SW480 (cell line): ENCODE measurements at regions not wholly inside any gene's neighbourhood (a gene's known extent, or its start where the extent isn't known, plus 50 kb on each side); places are given as distances from the start of the nearest gene placed in this dataset.
A peak's percentile ranks its signal among the peaks of the same experiment; 100 is the strongest.

Experiments used
- DNase-seq: peaks from one replicate; pipeline ENCODE4 v3.0.0-alpha.2; 2016; ENCODE audit warnings: low spot score

- DNase-seq, result no peak
Measured at GRCh38 chr12:18899162-18899561, 161.2 kb downstream of the CAPZA3 start.

- DNase-seq, result no peak
Measured at GRCh38 chr12:18899678-18900317, 161.9 kb downstream of the CAPZA3 start.

GRCh38 chr12:18905134-18905533, 167.2 kb downstream of the CAPZA3 start:
- peak; percentile 29 for DNase-seq

GRCh38 chr12:18906395-18906794, 168.5 kb downstream of the CAPZA3 start:
- DNase-seq, result no peak

DNA sequence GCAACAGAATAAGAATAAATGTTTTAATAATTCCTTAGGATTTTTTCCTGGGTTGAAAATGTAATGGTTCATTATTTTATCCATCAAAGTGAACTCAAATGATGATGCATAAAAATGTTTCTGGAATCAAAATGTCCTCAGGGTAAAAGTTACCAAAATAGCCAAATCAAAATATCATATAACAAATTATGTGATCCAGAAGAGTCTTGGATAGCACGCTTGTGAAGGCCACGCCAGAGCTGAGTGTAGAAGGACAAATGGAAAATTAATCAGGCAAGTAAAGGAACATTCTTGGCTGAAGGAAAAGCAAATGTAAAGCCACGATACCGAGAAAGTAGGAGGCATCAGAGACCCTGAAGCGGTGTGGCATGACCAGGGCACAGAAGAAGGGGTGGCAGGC, 169.2 kb downstream of the CAPZA3 start:
- no peak for DNase-seq

- no peak for DNase-seq
Measured at GRCh38 chr12:18907728-18908127, 169.8 kb downstream of the CAPZA3 start.

DNA sequence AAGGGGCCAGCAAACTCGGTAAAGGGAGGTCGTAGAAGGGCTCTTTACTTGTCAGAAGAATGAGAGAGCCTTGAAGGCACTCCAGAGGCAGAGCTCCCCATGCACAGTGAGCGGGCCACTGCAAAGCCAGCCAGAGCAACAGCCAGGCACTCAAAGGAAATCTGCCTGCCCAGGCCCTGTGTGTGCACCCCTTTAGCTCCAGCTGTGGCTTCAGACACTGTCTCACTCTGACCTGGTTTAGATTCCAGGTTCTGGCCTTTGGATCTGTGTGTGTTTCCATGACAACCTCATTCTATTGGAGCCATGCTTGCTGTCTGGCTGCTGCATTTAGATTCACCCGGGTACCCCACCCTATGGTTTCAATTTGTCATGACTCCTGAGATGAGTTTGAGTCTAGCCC, 170.3 kb downstream of the CAPZA3 start:
- DNase-seq, result no peak

DNA sequence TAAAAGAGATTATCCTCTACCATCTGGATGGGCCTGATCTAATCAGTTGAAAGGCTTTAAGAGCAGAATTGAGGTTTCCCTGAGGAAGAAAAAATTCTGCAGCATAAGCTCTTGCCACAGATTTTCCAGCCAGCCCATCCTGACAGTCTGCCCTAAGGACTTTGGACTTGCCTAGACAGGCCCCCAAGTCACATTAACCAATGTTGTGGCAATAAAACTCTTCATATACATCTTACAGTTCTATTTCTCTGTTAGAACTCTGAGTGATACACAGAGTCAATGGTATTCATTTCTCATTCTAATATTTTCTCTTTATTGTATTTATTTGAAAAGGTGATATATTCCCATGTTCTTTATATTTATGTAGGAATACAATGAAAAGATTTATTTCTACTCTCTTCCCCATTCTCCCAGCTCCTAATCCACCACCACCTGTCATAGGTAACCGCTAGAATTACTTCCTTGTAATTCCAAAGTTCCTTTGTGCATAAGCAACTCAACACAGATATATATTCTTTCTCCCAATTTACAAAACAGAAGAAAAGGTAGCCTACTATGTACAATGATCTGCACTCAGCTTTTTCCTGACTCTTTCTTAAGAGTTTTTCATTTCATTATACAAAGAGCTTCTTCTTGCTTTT, 182.1 kb downstream of the CAPZA3 start:
- peak; percentile 43 for DNase-seq

- DNase-seq, result no peak
Measured at GRCh38 chr12:18922851-18923250, 184.9 kb downstream of the CAPZA3 start.

DNA sequence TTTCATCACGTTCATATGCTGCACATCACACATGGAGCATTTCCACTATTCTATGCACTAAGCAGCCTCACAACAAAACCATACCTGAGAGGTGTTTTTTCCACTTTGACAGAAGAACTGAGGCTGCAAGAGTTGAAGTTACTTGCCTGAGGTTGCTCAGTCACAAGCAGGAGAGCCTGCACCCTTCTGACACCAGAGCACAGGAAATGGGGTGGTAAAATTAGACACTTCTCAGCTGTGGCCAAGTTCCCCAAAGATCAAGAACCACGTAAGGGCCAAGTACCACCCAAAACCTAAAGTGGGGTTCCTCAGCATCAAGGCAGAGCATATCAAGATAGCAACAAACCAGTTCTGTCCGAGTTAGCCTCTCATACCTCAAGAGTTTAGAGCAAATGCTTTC, 185.8 kb downstream of the CAPZA3 start:
- DNase-seq, result no peak

DNA sequence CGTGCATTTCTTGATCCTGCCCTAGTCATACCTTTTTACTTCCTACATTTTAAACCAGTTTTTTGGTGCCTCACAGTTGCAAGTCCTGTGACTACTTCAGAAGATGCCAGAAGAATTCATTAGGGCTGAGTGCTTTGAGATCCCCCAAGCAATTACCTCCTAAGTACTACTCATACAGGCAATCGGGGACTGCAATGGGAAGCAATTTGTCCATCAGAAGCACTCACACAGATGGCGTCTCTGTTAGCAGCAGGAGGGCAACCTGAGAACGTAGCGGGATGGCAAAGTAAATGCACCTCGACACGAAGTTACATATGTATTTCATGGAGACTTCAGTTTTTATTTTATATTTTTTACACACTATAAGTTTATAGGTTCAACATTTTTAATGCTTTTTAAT, 188.3 kb downstream of the CAPZA3 start:
- DNase-seq, result no peak

DNA sequence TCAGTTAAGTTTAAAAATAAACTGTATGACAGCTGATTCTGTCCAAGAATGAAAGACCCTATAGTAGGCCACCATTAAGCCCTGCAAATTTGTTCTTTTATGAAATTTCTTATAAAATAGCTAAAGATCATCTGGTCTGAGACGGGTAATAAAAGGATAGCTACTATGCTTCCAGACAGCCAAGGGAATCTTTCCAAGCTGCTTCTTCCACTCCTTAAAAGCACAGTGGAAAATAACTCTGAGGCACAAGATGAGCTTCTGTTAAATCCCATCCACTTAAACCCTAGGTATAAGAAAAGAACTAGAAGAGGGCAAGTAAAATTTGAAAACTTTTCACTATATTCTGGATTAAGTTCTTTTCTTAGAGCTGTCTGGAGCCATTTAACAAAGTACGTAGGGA, 194.3 kb downstream of the CAPZA3 start:
- DNase-seq, result no peak

- no peak for DNase-seq
Measured at GRCh38 chr12:18932715-18933114, 194.8 kb downstream of the CAPZA3 start.

DNA sequence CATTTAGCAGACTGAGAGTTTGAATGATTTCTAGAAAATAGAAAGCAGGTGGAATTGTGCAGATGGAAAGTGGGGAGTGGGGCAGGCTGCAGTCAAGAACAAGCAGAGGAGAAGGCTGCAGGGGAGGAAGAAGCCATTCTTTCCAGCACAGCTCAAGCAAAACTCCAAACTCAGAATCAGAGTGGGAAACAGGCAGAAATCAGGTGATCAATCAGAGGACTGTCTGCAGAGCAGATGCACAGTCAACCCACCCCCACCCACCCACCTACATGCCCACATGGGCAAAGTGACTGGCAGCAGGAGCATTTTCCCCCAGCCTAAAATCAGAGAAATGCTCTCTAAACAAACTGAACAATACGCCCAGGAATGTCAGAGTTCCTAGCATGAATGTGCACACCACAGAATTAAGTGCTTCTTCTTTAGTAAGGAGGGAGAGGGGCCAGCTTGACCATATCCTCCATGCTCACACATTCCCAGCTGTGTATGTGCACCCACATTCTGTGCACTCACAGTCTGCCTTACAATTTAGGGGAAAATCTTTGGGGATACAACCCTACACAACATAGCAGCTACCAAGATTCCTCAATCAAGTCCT, 194.1 kb upstream of the PLEKHA5 start:
- DNase-seq, result no peak

- no peak for DNase-seq
Measured at GRCh38 chr12:18939051-18939450, 190.5 kb upstream of the PLEKHA5 start.

DNA sequence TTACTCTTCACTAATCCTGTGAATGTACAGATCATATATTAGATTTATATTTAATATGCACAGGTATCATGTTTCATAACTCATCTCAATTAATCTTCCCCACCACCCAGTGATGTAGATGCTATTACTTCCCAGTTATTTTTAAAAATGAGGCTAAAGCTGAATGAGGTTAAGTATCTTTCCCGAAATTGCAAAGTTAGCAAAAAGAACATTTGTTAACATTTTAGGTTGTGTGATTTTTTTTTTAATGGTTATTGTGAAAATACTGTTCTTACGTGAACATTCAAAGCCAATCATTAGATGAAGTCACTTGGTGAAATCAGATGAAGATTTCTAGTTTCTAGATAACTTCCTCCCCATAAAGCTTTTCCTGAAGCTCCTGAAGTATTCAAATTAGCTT, 186.9 kb upstream of the PLEKHA5 start:
- DNase-seq, result no peak

GRCh38 chr12:18943200-18943599, 186.3 kb upstream of the PLEKHA5 start:
- DNase-seq, result no peak

DNA sequence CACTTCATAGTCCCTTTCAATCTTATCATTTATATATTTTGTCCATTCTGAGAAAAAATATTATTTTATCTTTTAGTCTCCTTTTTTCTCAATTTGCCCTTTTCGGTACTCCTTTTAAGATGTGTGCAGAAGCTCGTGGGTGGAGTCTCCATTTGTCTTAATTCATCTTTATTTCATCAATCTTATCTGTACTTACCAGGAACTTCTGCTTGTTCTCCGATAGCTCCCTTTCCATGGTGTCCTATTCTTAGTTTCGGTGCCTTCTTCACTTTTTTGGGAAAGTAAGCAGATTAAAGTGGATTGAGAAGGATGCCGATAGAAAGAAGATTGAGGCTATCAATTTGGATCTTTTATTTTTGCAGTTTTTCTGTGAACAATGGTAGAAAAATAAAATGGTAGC, 183.4 kb upstream of the PLEKHA5 start:
- no peak for DNase-seq

DNA sequence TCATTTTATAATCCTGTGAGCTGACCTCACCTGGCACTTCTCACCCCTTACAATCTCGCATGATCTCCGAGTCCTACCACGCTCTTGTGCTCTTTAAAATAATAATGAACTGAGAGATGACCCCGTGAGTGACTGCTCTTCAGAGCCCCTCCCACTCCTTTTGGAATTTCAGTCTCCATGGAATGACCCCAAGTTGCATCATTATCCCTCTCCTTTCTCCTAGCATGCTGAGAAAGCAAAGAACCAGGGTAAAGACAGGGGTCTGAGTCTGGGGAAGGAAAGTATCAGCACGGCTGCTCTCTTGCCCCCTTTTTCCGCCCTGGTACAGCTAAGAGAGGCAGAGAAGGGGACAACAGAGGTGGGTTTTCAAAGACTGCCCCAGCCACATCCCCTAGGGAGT, 178.3 kb upstream of the PLEKHA5 start:
- no peak for DNase-seq

DNA sequence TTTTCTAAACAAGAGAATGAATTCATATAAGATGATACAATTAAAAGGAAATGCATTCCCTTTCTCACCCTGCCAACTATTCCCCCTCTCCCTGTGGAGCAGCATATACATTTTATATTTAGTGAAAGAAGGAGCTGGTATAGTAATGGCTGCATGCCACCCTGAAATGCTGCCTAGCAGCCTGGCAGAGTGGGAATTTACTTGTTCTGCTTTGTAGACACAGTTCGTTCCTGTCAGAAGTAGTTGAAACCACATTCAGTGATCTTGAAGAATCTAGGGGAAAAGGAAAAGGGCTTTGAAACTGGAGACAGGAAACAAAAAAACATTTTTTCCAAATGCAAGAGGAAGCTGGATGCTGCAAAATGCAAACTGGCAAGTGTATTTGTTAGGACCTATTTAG, 176.0 kb upstream of the PLEKHA5 start:
- no peak for DNase-seq

DNA sequence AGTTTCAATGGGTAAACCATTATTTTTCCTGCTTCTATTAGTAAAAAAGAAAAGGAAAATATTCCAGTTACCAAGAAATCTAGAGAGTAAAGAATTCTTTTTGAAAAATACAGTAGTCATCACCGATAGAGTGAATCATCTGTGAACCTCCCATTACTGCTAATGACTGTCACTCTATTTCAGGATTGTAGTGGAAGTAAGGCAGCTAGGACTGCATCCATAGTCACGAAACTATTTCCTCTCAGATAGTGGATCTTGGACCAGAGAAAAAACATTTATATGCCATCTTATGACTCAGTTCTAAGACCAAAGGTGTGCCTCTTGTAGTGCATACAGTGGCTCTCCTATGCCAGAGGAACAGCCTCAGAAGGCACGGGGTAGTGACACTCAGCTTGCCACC, 173.9 kb upstream of the PLEKHA5 start:
- DNase-seq, result no peak

DNA sequence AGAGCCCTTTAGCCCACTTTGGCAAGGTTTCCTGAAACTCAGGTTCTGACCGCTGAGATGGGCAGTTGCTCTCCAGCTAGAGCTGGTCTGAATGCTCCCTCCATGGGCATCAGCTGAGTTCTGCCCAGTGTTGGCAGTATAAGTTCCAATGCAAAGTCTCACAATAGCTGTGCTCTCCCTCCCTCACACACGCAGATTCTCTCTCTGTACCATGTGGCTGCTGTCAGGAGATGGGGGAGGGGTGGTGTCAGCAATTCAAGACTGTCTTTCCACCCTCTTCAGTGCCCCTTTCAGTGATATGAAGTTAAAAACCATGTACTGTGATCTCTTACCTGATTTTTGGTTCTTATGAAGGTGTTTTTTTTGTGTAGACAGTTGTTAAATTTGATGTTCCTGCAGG, 164.3 kb upstream of the PLEKHA5 start:
- DNase-seq, result no peak

GRCh38 chr12:18966954-18967353, 162.6 kb upstream of the PLEKHA5 start:
- no peak for DNase-seq

GRCh38 chr12:18967814-18968213, 161.7 kb upstream of the PLEKHA5 start:
- DNase-seq, result no peak
